ENCODE measurements at regions not wholly inside any gene's neighbourhood (a gene's known extent, or its start where the extent isn't known, plus 50 kb on each side); places are given as distances from the start of the nearest gene placed in this dataset.

DNA sequence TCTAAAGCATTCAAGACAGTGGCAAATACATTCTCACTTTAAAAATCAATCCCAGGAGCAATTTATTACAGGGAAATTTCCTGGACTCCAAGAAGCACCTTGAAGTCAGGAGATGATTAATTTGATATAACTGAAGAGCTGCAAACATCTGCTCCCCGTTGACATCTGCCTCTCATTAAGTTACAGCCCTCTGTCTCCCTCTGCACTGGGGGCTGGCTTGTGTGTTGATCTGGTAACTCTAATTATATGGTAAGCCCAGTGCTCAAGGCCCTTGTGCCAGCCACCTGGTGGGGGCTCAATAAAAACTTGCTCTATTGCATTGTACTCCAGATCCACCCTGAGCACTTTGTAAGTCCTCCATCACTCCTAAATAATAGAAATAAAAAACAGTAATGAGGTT is 131.1 kb upstream of the ZNF462 start:
- TF ChIP-seq KAT7 (CRISPR knock-in tag; IDR thresholded peaks at IDR 0.05; ENCODE audit: borderline replicate concordance): no peak
- no peak for TF ChIP-seq CTCF (IDR thresholded peaks at IDR 0.05)
- no peak for TF ChIP-seq ZNF423 (CRISPR knock-in tag; IDR thresholded peaks at IDR 0.05)
- TF ChIP-seq, protein P1, sequence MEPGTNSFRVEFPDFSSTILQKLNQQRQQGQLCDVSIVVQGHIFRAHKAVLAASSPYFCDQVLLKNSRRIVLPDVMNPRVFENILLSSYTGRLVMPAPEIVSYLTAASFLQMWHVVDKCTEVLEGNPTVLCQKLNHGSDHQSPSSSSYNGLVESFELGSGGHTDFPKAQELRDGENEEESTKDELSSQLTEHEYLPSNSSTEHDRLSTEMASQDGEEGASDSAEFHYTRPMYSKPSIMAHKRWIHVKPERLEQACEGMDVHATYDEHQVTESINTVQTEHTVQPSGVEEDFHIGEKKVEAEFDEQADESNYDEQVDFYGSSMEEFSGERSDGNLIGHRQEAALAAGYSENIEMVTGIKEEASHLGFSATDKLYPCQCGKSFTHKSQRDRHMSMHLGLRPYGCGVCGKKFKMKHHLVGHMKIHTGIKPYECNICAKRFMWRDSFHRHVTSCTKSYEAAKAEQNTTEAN (CRISPR knock-in tag; IDR thresholded peaks at IDR 0.05): no peak
- no peak for TF ChIP-seq E2F4 (CRISPR knock-in tag; IDR thresholded peaks at IDR 0.05; ENCODE audit: borderline replicate concordance, low read depth)
- TF ChIP-seq MAX (CRISPR knock-in tag; IDR thresholded peaks at IDR 0.05): no peak
- TF ChIP-seq TEAD4 (CRISPR knock-in tag; IDR thresholded peaks at IDR 0.05): no peak
- TF ChIP-seq AFF4 (CRISPR knock-in tag; IDR thresholded peaks at IDR 0.05; ENCODE audit: borderline replicate concordance): no peak
- no peak for TF ChIP-seq EMX1 (CRISPR knock-in tag; IDR thresholded peaks at IDR 0.05)
- no peak for TF ChIP-seq IRF1 (CRISPR knock-in tag; IDR thresholded peaks at IDR 0.05)
- no peak for TF ChIP-seq ZNF121 (CRISPR knock-in tag; IDR thresholded peaks at IDR 0.05)
- TF ChIP-seq ELF4 (CRISPR knock-in tag; IDR thresholded peaks at IDR 0.05; ENCODE audit: low read depth): no peak
- TF ChIP-seq NR2C2 (CRISPR knock-in tag; IDR thresholded peaks at IDR 0.05): no peak
- TF ChIP-seq, protein P2, sequence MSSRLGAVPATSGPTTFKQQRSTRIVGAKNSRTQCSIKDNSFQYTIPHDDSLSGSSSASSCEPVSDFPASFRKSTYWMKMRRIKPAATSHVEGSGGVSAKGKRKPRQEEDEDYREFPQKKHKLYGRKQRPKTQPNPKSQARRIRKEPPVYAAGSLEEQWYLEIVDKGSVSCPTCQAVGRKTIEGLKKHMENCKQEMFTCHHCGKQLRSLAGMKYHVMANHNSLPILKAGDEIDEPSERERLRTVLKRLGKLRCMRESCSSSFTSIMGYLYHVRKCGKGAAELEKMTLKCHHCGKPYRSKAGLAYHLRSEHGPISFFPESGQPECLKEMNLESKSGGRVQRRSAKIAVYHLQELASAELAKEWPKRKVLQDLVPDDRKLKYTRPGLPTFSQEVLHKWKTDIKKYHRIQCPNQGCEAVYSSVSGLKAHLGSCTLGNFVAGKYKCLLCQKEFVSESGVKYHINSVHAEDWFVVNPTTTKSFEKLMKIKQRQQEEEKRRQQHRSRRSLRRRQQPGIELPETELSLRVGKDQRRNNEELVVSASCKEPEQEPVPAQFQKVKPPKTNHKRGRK (CRISPR knock-in tag; IDR thresholded peaks at IDR 0.05; ENCODE audit: borderline replicate concordance): no peak

Data from WTC11 (cell line).